Loucy (cell line): ENCODE measurements at regions not wholly inside any gene's neighbourhood (a gene's known extent, or its start where the extent isn't known, plus 50 kb on each side); places are given as distances from the start of the nearest gene placed in this dataset.

Experiments used
- H2AFZ ChIP-seq: fragments of 200-600 bp; sonication (generic); 2 replicates; pipeline ENCODE4 v1.6.0; 2016; ENCODE audit warnings: antibody characterized with exemption, mild to moderate bottlenecking, low read length, moderate library complexity
- H3F3A ChIP-seq: fragments of 200-600 bp; 2 replicates; pipeline ENCODE4 v1.6.0; 2016; ENCODE audit warnings: antibody characterized with exemption, low read depth, mild to moderate bottlenecking
- H3K27me3 ChIP-seq: fragments of 200-600 bp; sonication (generic); 2 replicates; pipeline ENCODE4 v1.6.1; 2014; ENCODE audit warnings: low read length, mild to moderate bottlenecking; ENCODE audit not compliant: insufficient read depth, poor library complexity, severe bottlenecking
- H3K36me3 ChIP-seq: fragments of 200-600 bp; sonication (generic); 2 replicates; pipeline ENCODE4 v1.6.1; 2016; ENCODE audit warnings: low read length; ENCODE audit not compliant: insufficient read depth
- H3K4me1 ChIP-seq: fragments of 200-600 bp; sonication (generic); 2 replicates; pipeline ENCODE4 v1.5.1; 2014; ENCODE audit warnings: low read length, mild to moderate bottlenecking; ENCODE audit not compliant: insufficient read depth, poor library complexity, severe bottlenecking
- H3K4me2 ChIP-seq: fragments of 200-600 bp; sonication (generic); 2 replicates; pipeline ENCODE4 v1.6.0; 2014; ENCODE audit warnings: antibody characterized with exemption, low read length, low read depth, mild to moderate bottlenecking; ENCODE audit not compliant: poor library complexity, severe bottlenecking
- H3K4me3 ChIP-seq: fragments of 200-600 bp; sonication (generic); 2 replicates; pipeline ENCODE4 v1.5.1; 2014; ENCODE audit warnings: low read length, mild to moderate bottlenecking, mixed read lengths; ENCODE audit not compliant: poor library complexity, severe bottlenecking
- H3K79me2 ChIP-seq: fragments of 200-600 bp; sonication (generic); 2 replicates; pipeline ENCODE4 v1.6.1; 2014; ENCODE audit warnings: low read length; ENCODE audit not compliant: insufficient read depth
- H3K9ac ChIP-seq: fragments of 200-600 bp; sonication (generic); 2 replicates; pipeline ENCODE4 v1.6.0; 2014; ENCODE audit warnings: mild to moderate bottlenecking, low read depth, low read length, moderate library complexity; ENCODE audit not compliant: poor library complexity, severe bottlenecking
- H3K9me2 ChIP-seq: fragments of 200-600 bp; sonication (generic); replicated peaks from 2 replicates; pipeline ENCODE4 v1.6.1; 2016; ENCODE audit warnings: low read depth, low read length, mixed read lengths
- H3K9me3 ChIP-seq: fragments of 200-600 bp; sonication (generic); 2 replicates; pipeline ENCODE4 v1.6.1; 2014; ENCODE audit warnings: mild to moderate bottlenecking, antibody characterized with exemption, low read length, low read depth; ENCODE audit not compliant: insufficient read depth
- H4K20me1 ChIP-seq: fragments of 200-600 bp; sonication (generic); 2 replicates; pipeline ENCODE4 v1.6.0; 2014; ENCODE audit warnings: antibody characterized with exemption, low read length, mild to moderate bottlenecking; ENCODE audit not compliant: insufficient read depth, poor library complexity, severe bottlenecking
- EZH2phosphoT487 ChIP-seq: fragments of 200-600 bp; IDR thresholded peaks from 2 replicates; pipeline ENCODE4 v1.6.1; 2018; ENCODE audit warnings: antibody characterized with exemption, mild to moderate bottlenecking, moderate library complexity, borderline replicate concordance
- TF ChIP-seq, protein P1 (sequence below): fragments of 200-600 bp; sonication (generic); conservative IDR thresholded peaks from 2 replicates; pipeline ENCODE4 v1.5.1; 2014; ENCODE audit warnings: mild to moderate bottlenecking, antibody characterized with exemption, low read length

DNA sequence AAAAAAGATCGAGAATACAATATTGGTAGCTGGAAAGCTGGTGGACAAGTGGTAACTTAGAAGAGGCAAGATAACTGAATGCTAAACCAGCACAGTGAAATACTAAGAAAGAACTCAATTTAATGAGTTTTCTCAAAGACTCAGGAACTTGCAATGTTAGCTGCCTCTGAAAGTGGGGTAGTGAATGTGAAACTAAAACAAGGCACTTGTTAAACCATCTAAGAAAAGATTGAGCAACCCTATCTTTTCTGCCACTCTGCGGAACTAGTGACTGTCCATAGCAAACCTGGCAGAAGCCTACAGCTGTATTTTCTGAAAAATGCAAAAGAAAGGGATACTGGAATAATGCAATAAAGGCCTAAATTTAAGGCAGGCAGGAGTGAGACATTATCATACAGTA, 1574.4 kb upstream of the PRR20A start:
- H2AFZ ChIP-seq: no peak overlapping the region
- H3F3A ChIP-seq: no peaks in the 10 kb centered on the region
- no peak overlapping the region for H3K4me2 ChIP-seq

DNA sequence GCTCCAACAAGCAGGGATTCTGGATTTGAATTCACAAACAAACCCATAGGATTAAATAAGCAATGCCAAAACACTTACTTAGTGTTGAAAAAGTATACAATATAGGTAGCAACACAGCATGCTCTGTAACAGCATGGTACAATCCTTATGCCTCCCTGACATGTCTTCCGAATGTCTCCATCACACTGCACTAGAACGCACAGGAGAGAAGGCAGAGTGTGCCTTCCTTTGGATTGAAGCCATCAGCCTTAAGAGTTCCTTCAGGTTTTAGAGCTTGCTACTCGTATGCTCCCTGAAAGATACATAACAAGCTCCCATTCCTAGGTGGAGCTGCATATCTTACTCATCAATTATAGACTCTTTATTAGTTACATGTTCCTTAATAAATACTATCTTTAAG, 1573.9 kb upstream of the PRR20A start:
- Histone ChIP-seq H2AFZ (no peak overlapping the region), H4K20me1 (no peaks in the 10 kb centered on the region), H3K79me2 (no peaks in the 10 kb centered on the region), H3K4me3 (no peak overlapping the region), H3K27me3 (no peaks in the 10 kb centered on the region), H3K9ac (no peak overlapping the region), H3K4me2 (no peak overlapping the region), H3K4me1 (no peaks in the 10 kb centered on the region), H3K36me3 (no peaks in the 10 kb centered on the region), H3K9me2 (no peaks in the 10 kb centered on the region), H3K9me3 (no peaks in the 10 kb centered on the region), H3F3A (no peaks in the 10 kb centered on the region)
- TF ChIP-seq, protein P1, sequence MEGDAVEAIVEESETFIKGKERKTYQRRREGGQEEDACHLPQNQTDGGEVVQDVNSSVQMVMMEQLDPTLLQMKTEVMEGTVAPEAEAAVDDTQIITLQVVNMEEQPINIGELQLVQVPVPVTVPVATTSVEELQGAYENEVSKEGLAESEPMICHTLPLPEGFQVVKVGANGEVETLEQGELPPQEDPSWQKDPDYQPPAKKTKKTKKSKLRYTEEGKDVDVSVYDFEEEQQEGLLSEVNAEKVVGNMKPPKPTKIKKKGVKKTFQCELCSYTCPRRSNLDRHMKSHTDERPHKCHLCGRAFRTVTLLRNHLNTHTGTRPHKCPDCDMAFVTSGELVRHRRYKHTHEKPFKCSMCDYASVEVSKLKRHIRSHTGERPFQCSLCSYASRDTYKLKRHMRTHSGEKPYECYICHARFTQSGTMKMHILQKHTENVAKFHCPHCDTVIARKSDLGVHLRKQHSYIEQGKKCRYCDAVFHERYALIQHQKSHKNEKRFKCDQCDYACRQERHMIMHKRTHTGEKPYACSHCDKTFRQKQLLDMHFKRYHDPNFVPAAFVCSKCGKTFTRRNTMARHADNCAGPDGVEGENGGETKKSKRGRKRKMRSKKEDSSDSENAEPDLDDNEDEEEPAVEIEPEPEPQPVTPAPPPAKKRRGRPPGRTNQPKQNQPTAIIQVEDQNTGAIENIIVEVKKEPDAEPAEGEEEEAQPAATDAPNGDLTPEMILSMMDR: no peak
- TF ChIP-seq EZH2phosphoT487: no peak

More for the DNA sequence above, 1574.4 kb upstream of the PRR20A start:
- Histone ChIP-seq H3K4me3 (no peak overlapping the region), H3K9me3 (no peaks in the 10 kb centered on the region), H3K36me3 (no peaks in the 10 kb centered on the region), H3K4me1 (no peaks in the 10 kb centered on the region), H3K9ac (no peak overlapping the region), H3K9me2 (no peaks in the 10 kb centered on the region), H3K27me3 (no peaks in the 10 kb centered on the region), H3K79me2 (no peaks in the 10 kb centered on the region), H4K20me1 (no peaks in the 10 kb centered on the region)
- no peak for TF ChIP-seq EZH2phosphoT487
- TF ChIP-seq, protein P1: no peak

- H3K4me2 ChIP-seq: no peak overlapping the region
- H3K36me3 ChIP-seq: no peaks in the 10 kb centered on the region
- H3K4me1 ChIP-seq: no peaks in the 10 kb centered on the region
- H3K79me2 ChIP-seq: no peaks in the 10 kb centered on the region
- TF ChIP-seq EZH2phosphoT487: no peak
- TF ChIP-seq, protein P1: no peak
- H3K9me2 ChIP-seq: no peaks in the 10 kb centered on the region
- H2AFZ ChIP-seq: no peak overlapping the region
- no peak overlapping the region for H3K4me3 ChIP-seq
- no peaks in the 10 kb centered on the region for H3K27me3 ChIP-seq
- no peaks in the 10 kb centered on the region for H3F3A ChIP-seq
- no peaks in the 10 kb centered on the region for H4K20me1 ChIP-seq
- no peak overlapping the region for H3K9ac ChIP-seq
- H3K9me3 ChIP-seq: no peaks in the 10 kb centered on the region
Observed at GRCh38 chr13:55567721-55568625, 1572.7 kb upstream of the PRR20A start.
